Kidney (tissue), 13 donors: ENCODE measurements at regions not wholly inside any gene's neighbourhood (a gene's known extent, or its start where the extent isn't known, plus 50 kb on each side); places are given as distances from the start of the nearest gene placed in this dataset.

Source experiments
- DNase-seq, 5 donors: peaks; one replicate each; pipeline ENCODE4 v3.0.0-alpha.2; 2013 to 2020
- FAIRE-seq: peaks from 2 replicates; lab custom pipeline; 2012; peaks lifted over from hg19 to GRCh38; lab: Jason Lieb, UNC
- H3K27ac ChIP-seq, 2 donors: one replicate each; pipeline ENCODE4 v1.7.0; 2013; ENCODE audit warnings: low read depth in 2 of 2, low read length in 2 of 2, inconsistent platforms in 1 of 2
- H3K27me3 ChIP-seq: one replicate; pipeline ENCODE4 v1.7.1; 2013; ENCODE audit warnings: low read length, inconsistent platforms; ENCODE audit not compliant: control insufficient read depth, insufficient read depth
- H3K36me3 ChIP-seq, 3 donors: one replicate each; pipeline versions ENCODE4 v1.7.0 to v1.7.1; 2013; ENCODE audit warnings: low read length in 3 of 3, control low read depth in 1 of 3, inconsistent platforms in 1 of 3; ENCODE audit not compliant: insufficient read depth in 3 of 3, control insufficient read depth in 2 of 3
- H3K4me1 ChIP-seq, 3 donors: one replicate each; pipeline versions ENCODE4 v1.7.0 to v1.7.1; 2013; ENCODE audit warnings: low read length in 3 of 3, inconsistent platforms in 1 of 3, low read depth in 1 of 3; ENCODE audit not compliant: control insufficient read depth in 2 of 3, insufficient read depth in 2 of 3
- H3K4me3 ChIP-seq, 3 donors: one replicate each; pipeline versions ENCODE4 v1.7.0 to v1.8.1; 2013; ENCODE audit warnings: low read length in 3 of 3, control low read depth in 1 of 3, inconsistent platforms in 1 of 3
- H3K9ac ChIP-seq, 3 donors: one replicate each; pipeline versions ENCODE4 v1.7.0 to v1.7.1; 2013; ENCODE audit warnings: low read length in 3 of 3, control low read depth in 1 of 3, inconsistent platforms in 1 of 3
- H3K9me3 ChIP-seq, 3 donors: one replicate each; pipeline versions ENCODE4 v1.7.0 to v1.7.1; 2013; ENCODE audit warnings: low read length in 3 of 3, control low read depth in 1 of 3, inconsistent platforms in 1 of 3; ENCODE audit not compliant: control insufficient read depth in 2 of 3, insufficient read depth in 1 of 3
- intact Hi-C: fragments of 100-400 bp; cut with DNase I; formaldehyde crosslinking; loops from one replicate; pipeline ENCODE4 v1.11.1; 2022
- TF ChIP-seq, protein P1 (sequence below): IDR thresholded peaks from 3 replicates; pipeline ENCODE4 v1.5.1; 2012; ENCODE audit warnings: mild to moderate bottlenecking, moderate library complexity, borderline replicate concordance; ENCODE audit not compliant: insufficient read depth; ENCODE audit errors: extremely low read depth
- donor health status: control.
- donor health status: control.
- donor health status: control.
- donor health status: control.
- donor health status: control.
- donor health status: DM: yes; HTN: yes; CAD: no.
- donor health status: Normal renal cell carcinoma (clear cell type).

DNA sequence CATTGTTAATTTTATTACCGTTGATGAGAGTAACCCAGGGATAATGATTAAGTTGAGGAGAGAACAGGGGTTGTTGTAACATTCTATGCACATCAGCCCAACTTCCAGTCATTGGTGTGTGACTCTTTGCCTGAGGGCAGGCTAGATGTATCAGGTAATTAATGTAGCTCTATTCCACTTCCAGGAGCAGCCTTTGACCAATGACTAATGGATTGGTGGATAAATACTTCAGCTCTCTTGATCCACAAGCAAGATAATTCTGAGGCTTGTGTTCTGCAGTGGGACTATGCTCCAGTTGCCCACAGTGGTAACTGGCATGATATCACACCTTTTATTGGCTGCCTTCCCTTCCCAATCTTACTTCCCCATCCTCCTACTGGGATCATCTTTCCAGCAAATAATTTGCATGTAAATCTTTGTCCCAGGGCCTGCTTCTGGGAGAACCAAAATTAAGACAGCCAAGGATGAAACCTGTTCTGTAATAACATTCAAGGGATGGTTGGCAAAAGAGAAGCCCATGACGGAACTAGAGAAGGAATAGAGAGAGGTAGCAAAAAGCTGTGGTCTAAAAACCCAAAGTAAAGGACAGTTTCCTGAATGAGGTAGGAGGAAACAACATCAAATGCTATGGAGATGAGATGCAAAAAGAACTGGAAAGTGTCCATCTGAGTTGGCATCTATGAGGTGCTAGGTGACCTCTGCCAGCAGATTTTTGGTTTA is 241.4 kb upstream of the RPS6KA3 start:
- TF ChIP-seq, protein P1, sequence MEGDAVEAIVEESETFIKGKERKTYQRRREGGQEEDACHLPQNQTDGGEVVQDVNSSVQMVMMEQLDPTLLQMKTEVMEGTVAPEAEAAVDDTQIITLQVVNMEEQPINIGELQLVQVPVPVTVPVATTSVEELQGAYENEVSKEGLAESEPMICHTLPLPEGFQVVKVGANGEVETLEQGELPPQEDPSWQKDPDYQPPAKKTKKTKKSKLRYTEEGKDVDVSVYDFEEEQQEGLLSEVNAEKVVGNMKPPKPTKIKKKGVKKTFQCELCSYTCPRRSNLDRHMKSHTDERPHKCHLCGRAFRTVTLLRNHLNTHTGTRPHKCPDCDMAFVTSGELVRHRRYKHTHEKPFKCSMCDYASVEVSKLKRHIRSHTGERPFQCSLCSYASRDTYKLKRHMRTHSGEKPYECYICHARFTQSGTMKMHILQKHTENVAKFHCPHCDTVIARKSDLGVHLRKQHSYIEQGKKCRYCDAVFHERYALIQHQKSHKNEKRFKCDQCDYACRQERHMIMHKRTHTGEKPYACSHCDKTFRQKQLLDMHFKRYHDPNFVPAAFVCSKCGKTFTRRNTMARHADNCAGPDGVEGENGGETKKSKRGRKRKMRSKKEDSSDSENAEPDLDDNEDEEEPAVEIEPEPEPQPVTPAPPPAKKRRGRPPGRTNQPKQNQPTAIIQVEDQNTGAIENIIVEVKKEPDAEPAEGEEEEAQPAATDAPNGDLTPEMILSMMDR: no peak
- Histone ChIP-seq H3K9ac (no peak overlapping the region), H3K27ac (no peak overlapping the region), H3K4me1 (no peaks in the 10 kb centered on the region), H3K9me3 (no peaks in the 10 kb centered on the region), H3K36me3 (no peaks in the 10 kb centered on the region), H3K27me3 (peaks cover 15% of the 10 kb centered on the region), H3K4me3 (no peak overlapping the region)
- DNase-seq: no peak
- FAIRE-seq: no peak
- intact Hi-C loops: no loop called here

DNA sequence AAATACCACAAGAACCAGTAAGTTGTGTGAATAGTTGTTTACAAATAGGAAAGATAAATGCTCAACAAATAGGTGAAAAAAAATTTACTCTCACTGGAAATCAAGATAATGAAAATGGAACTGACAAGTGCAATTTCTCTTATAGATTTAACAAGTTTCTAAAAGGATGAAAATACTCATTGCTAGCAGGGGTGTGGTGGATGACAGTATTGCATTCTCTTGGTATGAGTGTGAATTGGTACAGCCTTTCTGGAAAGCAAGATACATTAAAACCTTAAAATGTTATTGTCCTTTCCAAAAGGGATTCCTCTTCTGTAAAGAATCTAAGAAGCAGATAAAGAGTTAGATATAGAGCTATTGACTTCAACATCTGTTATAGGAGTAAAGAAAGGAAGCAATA is 240.0 kb upstream of the RPS6KA3 start:
- TF ChIP-seq, protein P1: no peak
- no peak for FAIRE-seq
- intact Hi-C loops: no loop called here

GRCh38 chrX:20500949-20501348 is 234.2 kb upstream of the RPS6KA3 start:
- FAIRE-seq (no peak), DNase-seq (no peak)
- no peaks in the 10 kb centered on the region for H3K36me3 ChIP-seq
- H3K4me1 ChIP-seq: no peaks in the 10 kb centered on the region
- no peaks in the 10 kb centered on the region for H3K9me3 ChIP-seq
- TF ChIP-seq, protein P1: no peak
- no peak overlapping the region for H3K27ac ChIP-seq
- H3K27me3 ChIP-seq: peaks cover 7% of the 10 kb centered on the region
- intact Hi-C loops: no loop called here
- no peak overlapping the region for H3K4me3 ChIP-seq
- H3K9ac ChIP-seq: no peak overlapping the region

More for the DNA sequence above, 240.0 kb upstream of the RPS6KA3 start:
- H3K9me3 ChIP-seq: no peaks in the 10 kb centered on the region
- H3K36me3 ChIP-seq: no peaks in the 10 kb centered on the region
- DNase-seq: no peak
- no peaks in the 10 kb centered on the region for H3K4me1 ChIP-seq
- H3K4me3 ChIP-seq: no peak overlapping the region
- H3K27ac ChIP-seq: no peak overlapping the region
- H3K27me3 ChIP-seq: peaks cover 14% of the 10 kb centered on the region
- H3K9ac ChIP-seq: no peak overlapping the region
